ENCODE measurements at regions not wholly inside any gene's neighbourhood (a gene's known extent, or its start where the extent isn't known, plus 50 kb on each side); places are given as distances from the start of the nearest gene placed in this dataset.

- no peak for TF ChIP-seq CTCF (IDR thresholded peaks at IDR 0.05; ENCODE audit: insufficient read depth, low read length, missing control alignments)
- POLR2A ChIA-PET: no interaction called here
- no peak overlapping the region for H3K4me3 ChIP-seq (ENCODE audit: low read depth, low read length)
- no peak for DNase-seq (ENCODE audit: low read depth, low spot score)
- CTCF ChIA-PET: no interaction called here
Measured at GRCh38 chr3:148591525-148591924, 106.2 kb upstream of the AGTR1 start.

- ChIA-PET CTCF (no interaction called here), POLR2A (no interaction called here)
- no peak for DNase-seq (ENCODE audit: low read depth, low spot score)
- no peak overlapping the region for H3K4me3 ChIP-seq (ENCODE audit: low read depth, low read length)
- no peak for TF ChIP-seq CTCF (IDR thresholded peaks at IDR 0.05; ENCODE audit: insufficient read depth, low read length, missing control alignments)
Measured at GRCh38 chr3:148598619-148599018, 99.1 kb upstream of the AGTR1 start.

GRCh38 chr3:148599481-148599880 is 98.2 kb upstream of the AGTR1 start:
- no peak for DNase-seq (ENCODE audit: low read depth, low spot score)
- ChIA-PET CTCF (no interaction called here), POLR2A (no interaction called here)
- H3K4me3 ChIP-seq (ENCODE audit: low read depth, low read length): no peak overlapping the region
- TF ChIP-seq CTCF (IDR thresholded peaks at IDR 0.05; ENCODE audit: insufficient read depth, low read length, missing control alignments): no peak

GRCh38 chr3:148600440-148600839 is 97.3 kb upstream of the AGTR1 start:
- POLR2A ChIA-PET: no interaction called here
- no peak for TF ChIP-seq CTCF (IDR thresholded peaks at IDR 0.05; ENCODE audit: insufficient read depth, low read length, missing control alignments)
- DNase-seq (ENCODE audit: low read depth, low spot score): no peak
- CTCF ChIA-PET: no interaction called here
- no peak overlapping the region for H3K4me3 ChIP-seq (ENCODE audit: low read depth, low read length)

- TF ChIP-seq CTCF (IDR thresholded peaks at IDR 0.05; ENCODE audit: insufficient read depth, low read length, missing control alignments): no peak
- no peak for DNase-seq (ENCODE audit: low read depth, low spot score)
- ChIA-PET CTCF (no interaction called here), POLR2A (no interaction called here)
- no peak overlapping the region for H3K4me3 ChIP-seq (ENCODE audit: low read depth, low read length)
Measured at GRCh38 chr3:148600902-148601765, 96.6 kb upstream of the AGTR1 start.

GRCh38 chr3:148601766-148602685 is 95.7 kb upstream of the AGTR1 start:
- CTCF ChIA-PET: no interaction called here
- no peak overlapping the region for H3K4me3 ChIP-seq (ENCODE audit: low read depth, low read length)
- POLR2A ChIA-PET: no interaction called here
- no peak for DNase-seq (ENCODE audit: low read depth, low spot score)
- no peak for TF ChIP-seq CTCF (IDR thresholded peaks at IDR 0.05; ENCODE audit: insufficient read depth, low read length, missing control alignments)

Measured in AG04449 (cell line).